Loucy (cell line): ENCODE measurements at regions not wholly inside any gene's neighbourhood (a gene's known extent, or its start where the extent isn't known, plus 50 kb on each side); places are given as distances from the start of the nearest gene placed in this dataset.
"Not testable (repeated sequence)": the region's sequence is repeated elsewhere in the genome, so short reads cannot be mapped to it uniquely, and the experiment has no call there.

Source experiments
- H2AFZ ChIP-seq: fragments of 200-600 bp; sonication (generic); 2 replicates; pipeline ENCODE4 v1.6.0; 2016; ENCODE audit warnings: antibody characterized with exemption, mild to moderate bottlenecking, low read length, moderate library complexity
- H3F3A ChIP-seq: fragments of 200-600 bp; 2 replicates; pipeline ENCODE4 v1.6.0; 2016; ENCODE audit warnings: antibody characterized with exemption, low read depth, mild to moderate bottlenecking
- H3K27me3 ChIP-seq: fragments of 200-600 bp; sonication (generic); 2 replicates; pipeline ENCODE4 v1.6.1; 2014; ENCODE audit warnings: low read length, mild to moderate bottlenecking; ENCODE audit not compliant: insufficient read depth, poor library complexity, severe bottlenecking
- H3K36me3 ChIP-seq: fragments of 200-600 bp; sonication (generic); 2 replicates; pipeline ENCODE4 v1.6.1; 2016; ENCODE audit warnings: low read length; ENCODE audit not compliant: insufficient read depth
- H3K4me1 ChIP-seq: fragments of 200-600 bp; sonication (generic); 2 replicates; pipeline ENCODE4 v1.5.1; 2014; ENCODE audit warnings: low read length, mild to moderate bottlenecking; ENCODE audit not compliant: insufficient read depth, poor library complexity, severe bottlenecking
- H3K4me2 ChIP-seq: fragments of 200-600 bp; sonication (generic); 2 replicates; pipeline ENCODE4 v1.6.0; 2014; ENCODE audit warnings: antibody characterized with exemption, low read length, low read depth, mild to moderate bottlenecking; ENCODE audit not compliant: poor library complexity, severe bottlenecking
- H3K4me3 ChIP-seq: fragments of 200-600 bp; sonication (generic); 2 replicates; pipeline ENCODE4 v1.5.1; 2014; ENCODE audit warnings: low read length, mild to moderate bottlenecking, mixed read lengths; ENCODE audit not compliant: poor library complexity, severe bottlenecking
- H3K79me2 ChIP-seq: fragments of 200-600 bp; sonication (generic); 2 replicates; pipeline ENCODE4 v1.6.1; 2014; ENCODE audit warnings: low read length; ENCODE audit not compliant: insufficient read depth
- H3K9ac ChIP-seq: fragments of 200-600 bp; sonication (generic); 2 replicates; pipeline ENCODE4 v1.6.0; 2014; ENCODE audit warnings: mild to moderate bottlenecking, low read depth, low read length, moderate library complexity; ENCODE audit not compliant: poor library complexity, severe bottlenecking
- H3K9me2 ChIP-seq: fragments of 200-600 bp; sonication (generic); replicated peaks from 2 replicates; pipeline ENCODE4 v1.6.1; 2016; ENCODE audit warnings: low read depth, low read length, mixed read lengths
- H3K9me3 ChIP-seq: fragments of 200-600 bp; sonication (generic); 2 replicates; pipeline ENCODE4 v1.6.1; 2014; ENCODE audit warnings: mild to moderate bottlenecking, antibody characterized with exemption, low read length, low read depth; ENCODE audit not compliant: insufficient read depth
- H4K20me1 ChIP-seq: fragments of 200-600 bp; sonication (generic); 2 replicates; pipeline ENCODE4 v1.6.0; 2014; ENCODE audit warnings: antibody characterized with exemption, low read length, mild to moderate bottlenecking; ENCODE audit not compliant: insufficient read depth, poor library complexity, severe bottlenecking
- CTCF ChIP-seq: fragments of 200-600 bp; sonication (generic); conservative IDR thresholded peaks from 2 replicates; pipeline ENCODE4 v1.5.1; 2014; ENCODE audit warnings: mild to moderate bottlenecking, antibody characterized with exemption, low read length
- EZH2phosphoT487 ChIP-seq: fragments of 200-600 bp; IDR thresholded peaks from 2 replicates; pipeline ENCODE4 v1.6.1; 2018; ENCODE audit warnings: antibody characterized with exemption, mild to moderate bottlenecking, moderate library complexity, borderline replicate concordance

- Histone ChIP-seq H4K20me1 (no peaks in the 10 kb centered on the region), H3K4me2 (no peak overlapping the region), H3K36me3 (no peaks in the 10 kb centered on the region), H3K9me3 (no peaks in the 10 kb centered on the region), H3K4me3 (no peak overlapping the region), H3F3A (no peaks in the 10 kb centered on the region), H3K9me2 (no peaks in the 10 kb centered on the region), H3K79me2 (no peaks in the 10 kb centered on the region), H3K27me3 (no peaks in the 10 kb centered on the region), H2AFZ (no peak overlapping the region), H3K9ac (no peak overlapping the region), H3K4me1 (no peaks in the 10 kb centered on the region)
- TF ChIP-seq CTCF (no peak), EZH2phosphoT487 (no peak)
These were observed 1590.7 kb downstream of the STIM2 start for GRCh38 chr4:28451346-28451745.

- Histone ChIP-seq H3K4me1 (no peaks in the 10 kb centered on the region), H3K4me3 (no peak overlapping the region), H3K4me2 (no peak overlapping the region), H3K9ac (no peak overlapping the region), H2AFZ (no peak overlapping the region), H3K9me3 (no peaks in the 10 kb centered on the region), H4K20me1 (no peaks in the 10 kb centered on the region), H3K27me3 (no peaks in the 10 kb centered on the region), H3K79me2 (no peaks in the 10 kb centered on the region), H3K36me3 (no peaks in the 10 kb centered on the region), H3K9me2 (no peaks in the 10 kb centered on the region), H3F3A (no peaks in the 10 kb centered on the region)
- TF ChIP-seq EZH2phosphoT487: no peak
- TF ChIP-seq CTCF: no peak
These were observed 1602.4 kb downstream of the STIM2 start for GRCh38 chr4:28462766-28463700.

GRCh38 chr4:28464823-28465222 lies 1604.2 kb downstream of the STIM2 start:
- no peak overlapping the region for H2AFZ ChIP-seq
- no peak overlapping the region for H3K4me2 ChIP-seq
- H3K27me3 ChIP-seq: no peaks in the 10 kb centered on the region
- H3K79me2 ChIP-seq: no peaks in the 10 kb centered on the region
- no peaks in the 10 kb centered on the region for H3K36me3 ChIP-seq
- TF ChIP-seq CTCF (no peak), EZH2phosphoT487 (no peak)
- no peaks in the 10 kb centered on the region for H3K9me3 ChIP-seq
- no peaks in the 10 kb centered on the region for H3K4me1 ChIP-seq
- no peaks in the 10 kb centered on the region for H4K20me1 ChIP-seq
- H3K4me3 ChIP-seq: no peak overlapping the region
- no peak overlapping the region for H3K9ac ChIP-seq
- H3K9me2 ChIP-seq: no peaks in the 10 kb centered on the region
- no peaks in the 10 kb centered on the region for H3F3A ChIP-seq

GRCh38 chr4:28466886-28467285 lies 1606.2 kb downstream of the STIM2 start:
- H3K4me3 ChIP-seq, H3F3A ChIP-seq, H2AFZ ChIP-seq, H4K20me1 ChIP-seq, H3K79me2 ChIP-seq, H3K4me2 ChIP-seq, H3K9ac ChIP-seq, H3K4me1 ChIP-seq, H3K9me2 ChIP-seq, H3K27me3 ChIP-seq, H3K9me3 ChIP-seq, H3K36me3 ChIP-seq: not testable (repeated sequence)
